ENCODE measurements at regions not wholly inside any gene's neighbourhood (a gene's known extent, or its start where the extent isn't known, plus 50 kb on each side); places are given as distances from the start of the nearest gene placed in this dataset.

- TF ChIP-seq CTCF (conservative IDR thresholded peaks at IDR 0.05; ENCODE audit: low read length), result no peak
- TF ChIP-seq EZH2phosphoT487 (IDR thresholded peaks at IDR 0.05; ENCODE audit: borderline replicate concordance, low read depth, low read length), result no peak
Measured at GRCh38 chr5:92884469-92884868, 696.5 kb downstream of the NR2F1-AS1 start.

All from OCI-LY7 (cell line).